GM23338 (cell line): ENCODE measurements at regions not wholly inside any gene's neighbourhood (a gene's known extent, or its start where the extent isn't known, plus 50 kb on each side); places are given as distances from the start of the nearest gene placed in this dataset.

Experiments
- ATAC-seq: fragments of 200-7000 bp; cut with Tn5 transposase; 3 replicates; pipeline ENCODE4 v1.9.1; 2020
- DNase-seq: peaks from one replicate; pipeline ENCODE4 v3.0.0-alpha.2; 2015; ENCODE audit warnings: low spot score
- H2AFZ ChIP-seq: fragments of 200-600 bp; sonication (generic); 2 replicates; pipeline ENCODE4 v1.8.0; 2016; ENCODE audit warnings: antibody characterized with exemption, mild to moderate bottlenecking, moderate library complexity
- H3F3A ChIP-seq: fragments of 200-600 bp; sonication (generic); replicated peaks from 2 replicates; pipeline ENCODE4 v1.8.0; 2017; ENCODE audit warnings: antibody characterized with exemption, mixed run types, low read depth
- H3K27ac ChIP-seq: fragments of 200-600 bp; sonication (generic); 2 replicates; pipeline ENCODE4 v1.6.1; 2016; ENCODE audit warnings: low read depth
- H3K27me3 ChIP-seq: fragments of 200-600 bp; sonication (generic); 2 replicates; pipeline ENCODE4 v1.8.0; 2016; ENCODE audit warnings: mild to moderate bottlenecking, mixed run types, moderate library complexity; ENCODE audit not compliant: insufficient read depth
- H3K36me3 ChIP-seq: fragments of 200-600 bp; sonication (generic); 2 replicates; pipeline ENCODE4 v1.8.0; 2016; ENCODE audit warnings: mild to moderate bottlenecking; ENCODE audit not compliant: insufficient read depth
- H3K4me1 ChIP-seq: fragments of 200-600 bp; sonication (generic); 2 replicates; pipeline ENCODE4 v1.8.0; 2016; ENCODE audit warnings: mild to moderate bottlenecking, moderate library complexity; ENCODE audit not compliant: insufficient read depth
- H3K4me2 ChIP-seq: fragments of 200-600 bp; sonication (generic); 2 replicates; pipeline ENCODE4 v1.7.1; 2017; ENCODE audit warnings: mixed run types
- H3K4me3 ChIP-seq: fragments of 200-600 bp; sonication (generic); 2 replicates; pipeline ENCODE4 v1.6.1; 2016; ENCODE audit warnings: mixed run types
- H3K79me2 ChIP-seq: fragments of 200-600 bp; sonication (generic); replicated peaks from 2 replicates; pipeline ENCODE4 v1.8.0; 2017; ENCODE audit warnings: mild to moderate bottlenecking; ENCODE audit not compliant: insufficient read depth
- H3K9me2 ChIP-seq: fragments of 200-600 bp; sonication (generic); 2 replicates; pipeline ENCODE4 v1.8.0; 2017; ENCODE audit not compliant: insufficient read depth
- H4K20me1 ChIP-seq: fragments of 200-600 bp; sonication (generic); replicated peaks from 2 replicates; pipeline ENCODE4 v1.8.0; 2017; ENCODE audit warnings: mild to moderate bottlenecking; ENCODE audit not compliant: insufficient read depth
- H3K27ac Mint-ChIP-seq: 2 replicates; pipeline ENCODE4 v1.8.0; 2020; ENCODE audit warnings: inconsistent platforms, mild to moderate bottlenecking, moderate library complexity, mixed read lengths
- H3K27me3 Mint-ChIP-seq: 3 replicates; pipeline ENCODE4 v1.8.0; 2022; ENCODE audit warnings: low read depth, mild to moderate bottlenecking, moderate library complexity, mixed read lengths, inconsistent platforms; ENCODE audit not compliant: insufficient read depth, poor library complexity
- H3K36me3 Mint-ChIP-seq: 3 replicates; pipeline ENCODE4 v1.8.0; 2021; ENCODE audit warnings: low read depth, mild to moderate bottlenecking, inconsistent platforms, moderate library complexity, mixed read lengths
- H3K4me1 Mint-ChIP-seq: 3 replicates; pipeline ENCODE4 v1.8.0; 2020; ENCODE audit warnings: mild to moderate bottlenecking, inconsistent platforms, mixed read lengths
- H3K4me3 Mint-ChIP-seq: 3 replicates; pipeline ENCODE4 v1.8.0; 2021; ENCODE audit warnings: moderate library complexity, mild to moderate bottlenecking, inconsistent platforms, mixed read lengths
- H3K9me3 Mint-ChIP-seq: 3 replicates; pipeline ENCODE4 v1.8.0; 2020; ENCODE audit warnings: moderate library complexity, mild to moderate bottlenecking, inconsistent platforms, mixed read lengths
- CREB1 ChIP-seq: fragments of 250-450 bp; sonication (Bioruptor Pico); IDR thresholded peaks from 2 replicates; pipeline ENCODE4 v1.5.0; 2020; ENCODE audit warnings: low read depth, mild to moderate bottlenecking, moderate library complexity
- CTCF ChIP-seq, 2 experiments: fragments of 200-600 bp in 1 of 2; sonication (generic) in 1 of 2; conservative IDR thresholded peaks; 2 replicates each; pipeline versions ENCODE4 v1.5.1 to v1.6.1; 2016 to 2017; ENCODE audit warnings: antibody characterized with exemption in 2 of 2, low read depth in 2 of 2, mild to moderate bottlenecking in 2 of 2, moderate library complexity in 1 of 2
- ETS1 ChIP-seq: IDR thresholded peaks from 2 replicates; pipeline ENCODE4 v1.6.1; 2016; ENCODE audit warnings: antibody characterized with exemption
- EZH2 ChIP-seq: fragments of 200-600 bp; sonication (generic); IDR thresholded peaks from one replicate; pipeline ENCODE4 v1.8.0; 2017; ENCODE audit warnings: antibody characterized with exemption, mild to moderate bottlenecking, low read depth; ENCODE audit not compliant: unreplicated experiment
- EZH2phosphoT487 ChIP-seq: fragments of 200-600 bp; sonication (generic); IDR thresholded peaks from one replicate; pipeline ENCODE4 v1.8.1; 2018; ENCODE audit warnings: antibody characterized with exemption; ENCODE audit not compliant: unreplicated experiment
- JUNB ChIP-seq: IDR thresholded peaks from one replicate; pipeline ENCODE4 v1.6.1; 2016; ENCODE audit warnings: antibody characterized with exemption; ENCODE audit not compliant: unreplicated experiment
- NANOG ChIP-seq: IDR thresholded peaks from 2 replicates; pipeline ENCODE4 v1.6.1; 2016; ENCODE audit warnings: antibody characterized with exemption, borderline replicate concordance
- POLR2AphosphoS5 ChIP-seq: IDR thresholded peaks from 2 replicates; pipeline ENCODE4 v1.6.1; 2016; ENCODE audit warnings: antibody characterized with exemption, low read depth
- REST ChIP-seq: IDR thresholded peaks from one replicate; pipeline ENCODE4 v1.6.1; 2018; ENCODE audit warnings: antibody characterized with exemption; ENCODE audit not compliant: unreplicated experiment
- STAT1 ChIP-seq: IDR thresholded peaks from one replicate; pipeline ENCODE4 v1.6.1; 2016; ENCODE audit warnings: antibody characterized with exemption; ENCODE audit not compliant: unreplicated experiment
- ZNF114 ChIP-seq: fragments of 250-450 bp; sonication (Bioruptor Pico); IDR thresholded peaks from 2 replicates; pipeline ENCODE4 v1.5.0; 2020; ENCODE audit warnings: mild to moderate bottlenecking, moderate library complexity
- ZNF331 ChIP-seq: fragments of 250-450 bp; sonication (Bioruptor Pico); IDR thresholded peaks from 2 replicates; pipeline ENCODE4 v1.5.0; 2020; ENCODE audit warnings: low read depth, mild to moderate bottlenecking, moderate library complexity
- ZNF462 ChIP-seq: fragments of 250-450 bp; sonication (Bioruptor Pico); IDR thresholded peaks from 2 replicates; pipeline ENCODE4 v1.5.0; 2020; ENCODE audit warnings: mild to moderate bottlenecking, moderate library complexity

- no peak for TF ChIP-seq POLR2AphosphoS5
- no peak for TF ChIP-seq EZH2phosphoT487
- TF ChIP-seq ETS1: no peak
- TF ChIP-seq CTCF (conservative IDR thresholded peaks at IDR 0.05; ENCODE audit: low read depth in 2 of 2): no peak
- TF ChIP-seq EZH2: no peak
- TF ChIP-seq CREB1 (CRISPR knock-in tag): no peak
- TF ChIP-seq NANOG: no peak
- TF ChIP-seq REST: no peak
- no peak for TF ChIP-seq ZNF114
- no peak for TF ChIP-seq ZNF331 (CRISPR knock-in tag)
- no peak for TF ChIP-seq STAT1
- no peak for TF ChIP-seq ZNF462 (CRISPR knock-in tag)
- no peak for TF ChIP-seq JUNB
- DNase-seq (no peak), ATAC-seq (no peak)
- Mint-ChIP-seq H3K9me3 (no peaks in the 10 kb centered on the region), H3K4me1 (peaks cover 7% of the 10 kb centered on the region; the same call in 2 of the 3 replicates), H3K27ac (no peak overlapping the region), H3K27me3 (peaks cover 4% of the 10 kb centered on the region), H3K4me3 (no peak overlapping the region), H3K36me3 (no peaks in the 10 kb centered on the region)
- no peaks in the 10 kb centered on the region for H3K79me2 ChIP-seq
- no peaks in the 10 kb centered on the region for H3K9me2 ChIP-seq
- no peaks in the 10 kb centered on the region for H4K20me1 ChIP-seq
- no peaks in the 10 kb centered on the region for H3F3A ChIP-seq
- no peak overlapping the region for H3K27ac ChIP-seq
- H3K27me3 ChIP-seq: no peaks in the 10 kb centered on the region
- no peak overlapping the region for H2AFZ ChIP-seq
- H3K4me1 ChIP-seq: no peaks in the 10 kb centered on the region
- no peak overlapping the region for H3K4me2 ChIP-seq
- H3K4me3 ChIP-seq: no peak overlapping the region
- H3K36me3 ChIP-seq: no peaks in the 10 kb centered on the region
Measured at GRCh38 chr5:129245489-129245888, 150.9 kb downstream of the ISOC1 start.
